DND-41 (cell line): ENCODE measurements at regions not wholly inside any gene's neighbourhood (a gene's known extent, or its start where the extent isn't known, plus 50 kb on each side); places are given as distances from the start of the nearest gene placed in this dataset.

Experiments used
- EZH2 ChIP-seq: IDR thresholded peaks from 3 replicates; pipeline ENCODE4 v1.6.1; 2012; ENCODE audit warnings: borderline replicate concordance, low read depth, mild to moderate bottlenecking, moderate library complexity, low read length, inconsistent platforms; ENCODE audit not compliant: severe bottlenecking
- TF ChIP-seq, protein P1 (sequence below): IDR thresholded peaks from 2 replicates; pipeline ENCODE4 v1.5.1; 2012; ENCODE audit warnings: borderline replicate concordance, low read length, moderate library complexity, mild to moderate bottlenecking; ENCODE audit not compliant: poor library complexity, severe bottlenecking; ENCODE audit errors: extremely low read depth

DNA sequence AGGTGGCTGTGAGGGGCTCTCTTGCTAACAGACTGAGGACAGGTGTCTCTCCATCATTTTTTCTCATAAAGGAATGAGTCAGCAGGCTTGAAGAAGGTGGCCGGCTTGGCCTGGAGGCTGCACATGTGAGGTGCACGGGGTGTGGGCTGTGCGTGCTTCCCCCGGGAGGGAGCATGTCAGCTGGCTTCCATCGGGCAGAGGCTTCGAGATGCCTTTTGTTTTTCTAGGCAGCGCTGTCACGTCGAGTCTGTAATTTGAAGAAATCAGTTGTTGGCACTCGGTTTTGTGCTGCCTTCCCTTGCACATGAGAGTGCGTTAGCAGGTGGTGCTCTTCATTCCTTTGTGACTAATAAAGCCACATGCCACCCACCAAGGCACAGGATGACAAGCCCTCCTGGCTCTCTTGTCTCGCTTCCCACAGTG lies 89.7 kb downstream of the NPIPB11 start:
- TF ChIP-seq, protein P1, sequence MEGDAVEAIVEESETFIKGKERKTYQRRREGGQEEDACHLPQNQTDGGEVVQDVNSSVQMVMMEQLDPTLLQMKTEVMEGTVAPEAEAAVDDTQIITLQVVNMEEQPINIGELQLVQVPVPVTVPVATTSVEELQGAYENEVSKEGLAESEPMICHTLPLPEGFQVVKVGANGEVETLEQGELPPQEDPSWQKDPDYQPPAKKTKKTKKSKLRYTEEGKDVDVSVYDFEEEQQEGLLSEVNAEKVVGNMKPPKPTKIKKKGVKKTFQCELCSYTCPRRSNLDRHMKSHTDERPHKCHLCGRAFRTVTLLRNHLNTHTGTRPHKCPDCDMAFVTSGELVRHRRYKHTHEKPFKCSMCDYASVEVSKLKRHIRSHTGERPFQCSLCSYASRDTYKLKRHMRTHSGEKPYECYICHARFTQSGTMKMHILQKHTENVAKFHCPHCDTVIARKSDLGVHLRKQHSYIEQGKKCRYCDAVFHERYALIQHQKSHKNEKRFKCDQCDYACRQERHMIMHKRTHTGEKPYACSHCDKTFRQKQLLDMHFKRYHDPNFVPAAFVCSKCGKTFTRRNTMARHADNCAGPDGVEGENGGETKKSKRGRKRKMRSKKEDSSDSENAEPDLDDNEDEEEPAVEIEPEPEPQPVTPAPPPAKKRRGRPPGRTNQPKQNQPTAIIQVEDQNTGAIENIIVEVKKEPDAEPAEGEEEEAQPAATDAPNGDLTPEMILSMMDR = no peak
- TF ChIP-seq EZH2 = no peak
